ENCODE measurements at regions not wholly inside any gene's neighbourhood (a gene's known extent, or its start where the extent isn't known, plus 50 kb on each side); places are given as distances from the start of the nearest gene placed in this dataset.
A peak's percentile ranks its signal among the peaks of the same experiment; 100 is the strongest.
"Not testable (repeated sequence)": the region's sequence is repeated elsewhere in the genome, so short reads cannot be mapped to it uniquely, and the experiment has no call there.

GRCh38 chr6:44044940-44045671 is 82.1 kb downstream of the MRPL14 start:
- Mint-ChIP-seq H3K4me3 (no peak overlapping the region), H3K27ac (no peak overlapping the region), H3K36me3 (no peaks in the 10 kb centered on the region), H3K27me3 (peaks cover 10% of the 10 kb centered on the region), H3K9me3 (no peaks in the 10 kb centered on the region), H3K4me1 (peaks cover 20% of the 10 kb centered on the region)
- CTCF ChIA-PET, result no interaction called here
- DNase-seq, result no peak

- H3K27me3 Mint-ChIP-seq, result peaks cover 13% of the 10 kb centered on the region
- no peaks in the 10 kb centered on the region for H3K36me3 Mint-ChIP-seq
- CTCF ChIA-PET, result no interaction called here
- DNase-seq, result no peak
- no peaks in the 10 kb centered on the region for H3K9me3 Mint-ChIP-seq
- no peak overlapping the region for H3K27ac Mint-ChIP-seq
- no peak overlapping the region for H3K4me3 Mint-ChIP-seq
- peaks cover 14% of the 10 kb centered on the region for H3K4me1 Mint-ChIP-seq
These were observed 83.1 kb downstream of the MRPL14 start for GRCh38 chr6:44044154-44044539.

- Mint-ChIP-seq H3K9me3 (no peaks in the 10 kb centered on the region), H3K27me3 (peaks cover 13% of the 10 kb centered on the region), H3K27ac (no peak overlapping the region), H3K36me3 (no peaks in the 10 kb centered on the region), H3K4me3 (no peak overlapping the region), H3K4me1 (peaks cover 8% of the 10 kb centered on the region)
- CTCF ChIA-PET, result interaction anchor here (1.2 kb wide), 1 partner anchor 20 kb away, joined by 3 read pairs; no protein-coding TSS in a partner anchor
- no peak for DNase-seq
These were observed 83.6 kb downstream of the MRPL14 start for GRCh38 chr6:44043479-44044153.

- Mint-ChIP-seq H3K27ac (no peak overlapping the region), H3K4me1 (peaks cover 7% of the 10 kb centered on the region), H3K36me3 (no peaks in the 10 kb centered on the region), H3K4me3 (no peak overlapping the region), H3K9me3 (no peaks in the 10 kb centered on the region), H3K27me3 (peaks cover 13% of the 10 kb centered on the region)
- DNase-seq, result no peak
- CTCF ChIA-PET, result interaction anchor here (0.7 to 1.2 kb wide), 2 partner anchors 20 to 270 kb away, joined by 3 read pairs; partner anchors contain the start of gene AARS2
These were observed 84.2 kb downstream of the MRPL14 start for GRCh38 chr6:44042989-44043478.

- no peak for DNase-seq
- peaks cover 8% of the 10 kb centered on the region for H3K27me3 Mint-ChIP-seq
- no peak overlapping the region for H3K4me3 Mint-ChIP-seq
- peaks cover 7% of the 10 kb centered on the region for H3K4me1 Mint-ChIP-seq
- H3K9me3 Mint-ChIP-seq, result no peaks in the 10 kb centered on the region
- peak overlapping the region; percentile 12 for H3K27ac Mint-ChIP-seq
- H3K36me3 Mint-ChIP-seq, result no peaks in the 10 kb centered on the region
- CTCF ChIA-PET, result interaction anchor here (0.7 to 1.2 kb wide), 2 partner anchors 21 to 271 kb away, joined by 3 read pairs; partner anchors contain the start of gene AARS2
These were observed 84.8 kb downstream of the MRPL14 start for GRCh38 chr6:44042261-44042988.

- peaks cover 7% of the 10 kb centered on the region for H3K4me1 Mint-ChIP-seq
- H3K27me3 Mint-ChIP-seq, result peaks cover 3% of the 10 kb centered on the region
- H3K9me3 Mint-ChIP-seq, result no peaks in the 10 kb centered on the region
- CTCF ChIA-PET, result no interaction called here
- H3K27ac Mint-ChIP-seq, result no peak overlapping the region
- no peaks in the 10 kb centered on the region for H3K36me3 Mint-ChIP-seq
- no peak for DNase-seq
- no peak overlapping the region for H3K4me3 Mint-ChIP-seq
These were observed 85.6 kb downstream of the MRPL14 start for GRCh38 chr6:44041461-44042260.

- CTCF ChIA-PET, result no interaction called here
- H3K4me3 Mint-ChIP-seq, result no peak overlapping the region
- H3K4me1 Mint-ChIP-seq, result peaks cover 7% of the 10 kb centered on the region
- H3K9me3 Mint-ChIP-seq, result no peaks in the 10 kb centered on the region
- no peak for DNase-seq
- H3K36me3 Mint-ChIP-seq, result no peaks in the 10 kb centered on the region
- no peak overlapping the region for H3K27ac Mint-ChIP-seq
- H3K27me3 Mint-ChIP-seq, result peaks cover 3% of the 10 kb centered on the region
These were observed 86.5 kb downstream of the MRPL14 start for GRCh38 chr6:44040786-44041185.

- CTCF ChIA-PET, result no interaction called here
- Mint-ChIP-seq H3K27ac (no peak overlapping the region), H3K27me3 (peaks cover 5% of the 10 kb centered on the region)
These were observed 87.4 kb downstream of the MRPL14 start for GRCh38 chr6:44039839-44040350.

GRCh38 chr6:44039191-44039719 is 88.0 kb downstream of the MRPL14 start:
- Mint-ChIP-seq H3K27ac (no peak overlapping the region), H3K9me3 (no peaks in the 10 kb centered on the region), H3K4me1 (peaks cover 7% of the 10 kb centered on the region), H3K4me3 (no peak overlapping the region), H3K36me3 (no peaks in the 10 kb centered on the region), H3K27me3 (peaks cover 12% of the 10 kb centered on the region)
- CTCF ChIA-PET, result no interaction called here
- DNase-seq, result no peak

More at GRCh38 chr6:44039839-44040350, 87.4 kb downstream of the MRPL14 start:
- Mint-ChIP-seq H3K9me3 (no peaks in the 10 kb centered on the region), H3K36me3 (no peaks in the 10 kb centered on the region), H3K4me1 (peaks cover 7% of the 10 kb centered on the region), H3K4me3 (no peak overlapping the region)
- DNase-seq, result no peak

- CTCF ChIA-PET, result no interaction called here
- no peak for DNase-seq
- Mint-ChIP-seq H3K27me3 (peaks cover 13% of the 10 kb centered on the region), H3K27ac (no peak overlapping the region), H3K9me3 (no peaks in the 10 kb centered on the region), H3K36me3 (no peaks in the 10 kb centered on the region), H3K4me3 (no peak overlapping the region), H3K4me1 (peaks cover 7% of the 10 kb centered on the region)
These were observed 88.6 kb downstream of the MRPL14 start for GRCh38 chr6:44038543-44039065.

- DNase-seq, result no peak
- Mint-ChIP-seq H3K27me3 (peaks cover 13% of the 10 kb centered on the region), H3K4me1 (peaks cover 7% of the 10 kb centered on the region), H3K4me3 (no peak overlapping the region), H3K9me3 (no peaks in the 10 kb centered on the region), H3K27ac (no peak overlapping the region), H3K36me3 (no peaks in the 10 kb centered on the region)
- CTCF ChIA-PET, result no interaction called here
These were observed 89.3 kb downstream of the MRPL14 start for GRCh38 chr6:44037847-44038542.

GRCh38 chr6:44037276-44037675 is 90.0 kb downstream of the MRPL14 start:
- H3K36me3 Mint-ChIP-seq, H3K4me3 Mint-ChIP-seq, DNase-seq, H3K27ac Mint-ChIP-seq, CTCF ChIA-PET, H3K9me3 Mint-ChIP-seq, H3K4me1 Mint-ChIP-seq: not testable (repeated sequence)
- peaks cover 13% of the 10 kb centered on the region for H3K27me3 Mint-ChIP-seq

GRCh38 chr6:44036699-44037101 is 90.6 kb downstream of the MRPL14 start:
- CTCF ChIA-PET, result interaction anchor here (1.0 kb wide), 1 partner anchor 13 kb away, joined by 3 read pairs; no protein-coding TSS in a partner anchor
- H3K36me3 Mint-ChIP-seq, result no peaks in the 10 kb centered on the region
- no peaks in the 10 kb centered on the region for H3K9me3 Mint-ChIP-seq
- peaks cover 2% of the 10 kb centered on the region for H3K4me1 Mint-ChIP-seq
- no peak overlapping the region for H3K27ac Mint-ChIP-seq
- no peak for DNase-seq
- peaks cover 13% of the 10 kb centered on the region for H3K27me3 Mint-ChIP-seq
- no peak overlapping the region for H3K4me3 Mint-ChIP-seq
